AG04450 (cell line): ENCODE measurements at regions not wholly inside any gene's neighbourhood (a gene's known extent, or its start where the extent isn't known, plus 50 kb on each side); places are given as distances from the start of the nearest gene placed in this dataset.

ENCODE experiments used
- CTCF ChIA-PET: fragments of 300-600, 350-600 bp; formaldehyde crosslinking; extraction: SDS; loops from one replicate; lab custom pipeline; 2022; ENCODE audit warnings: antibody characterized with exemption, inconsistent platforms; lab: Charles Lee
- POLR2A ChIA-PET: fragments of 350-600 bp; formaldehyde crosslinking; extraction: SDS; loops from one replicate; lab custom pipeline; 2021; ENCODE audit warnings: antibody characterized with exemption, inconsistent platforms; lab: Yijun Ruan, JAX
- DNase-seq: peaks from one replicate; pipeline ENCODE4 v3.0.0-alpha.2; 2011; ENCODE audit warnings: low read depth, low spot score
- H3K27ac ChIP-seq: one replicate; pipeline ENCODE4 v1.5.1; 2012; ENCODE audit warnings: low read depth, low read length, control low read depth
- H3K27me3 ChIP-seq: one replicate; pipeline ENCODE4 v1.6.0; 2012; ENCODE audit warnings: low read length; ENCODE audit not compliant: control insufficient read depth, insufficient read depth
- H3K4me3 ChIP-seq: 2 replicates; pipeline ENCODE4 v1.5.1; 2011; ENCODE audit warnings: mild to moderate bottlenecking, low read depth, low read length, control low read depth
- H3K9me3 ChIP-seq: 2 replicates; pipeline ENCODE4 v1.5.1; 2012; ENCODE audit warnings: low read length; ENCODE audit not compliant: control insufficient read depth, insufficient read depth
- TF ChIP-seq, protein P1 (sequence below): IDR thresholded peaks from 2 replicates; pipeline ENCODE4 v1.5.1; 2011; ENCODE audit warnings: low read depth, low read length, control low read depth, inconsistent platforms

DNA sequence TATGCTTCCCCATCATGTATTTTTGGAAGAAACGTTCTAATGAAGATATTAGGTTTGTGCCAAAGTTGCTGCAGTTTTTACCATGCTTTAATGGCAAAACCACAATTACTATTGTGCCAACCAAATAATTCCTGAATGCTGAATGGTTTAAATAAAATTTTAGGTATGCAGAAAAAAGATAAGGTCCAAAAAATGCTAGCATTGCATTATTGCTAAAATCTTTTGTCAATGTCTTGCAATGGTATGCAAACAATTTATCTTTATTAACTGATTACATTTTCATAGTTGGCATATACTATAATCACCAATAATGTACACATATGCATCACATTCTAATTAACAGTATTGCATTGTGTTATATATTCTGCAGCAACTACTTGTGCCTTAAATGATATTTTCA lies 1657.4 kb upstream of the IGFBP7 start:
- ChIA-PET CTCF (no interaction called here), POLR2A (no interaction called here)
- H3K9me3 ChIP-seq, result no peaks in the 10 kb centered on the region
- no peak overlapping the region for H3K4me3 ChIP-seq
- no peak for DNase-seq
- TF ChIP-seq, protein P1, sequence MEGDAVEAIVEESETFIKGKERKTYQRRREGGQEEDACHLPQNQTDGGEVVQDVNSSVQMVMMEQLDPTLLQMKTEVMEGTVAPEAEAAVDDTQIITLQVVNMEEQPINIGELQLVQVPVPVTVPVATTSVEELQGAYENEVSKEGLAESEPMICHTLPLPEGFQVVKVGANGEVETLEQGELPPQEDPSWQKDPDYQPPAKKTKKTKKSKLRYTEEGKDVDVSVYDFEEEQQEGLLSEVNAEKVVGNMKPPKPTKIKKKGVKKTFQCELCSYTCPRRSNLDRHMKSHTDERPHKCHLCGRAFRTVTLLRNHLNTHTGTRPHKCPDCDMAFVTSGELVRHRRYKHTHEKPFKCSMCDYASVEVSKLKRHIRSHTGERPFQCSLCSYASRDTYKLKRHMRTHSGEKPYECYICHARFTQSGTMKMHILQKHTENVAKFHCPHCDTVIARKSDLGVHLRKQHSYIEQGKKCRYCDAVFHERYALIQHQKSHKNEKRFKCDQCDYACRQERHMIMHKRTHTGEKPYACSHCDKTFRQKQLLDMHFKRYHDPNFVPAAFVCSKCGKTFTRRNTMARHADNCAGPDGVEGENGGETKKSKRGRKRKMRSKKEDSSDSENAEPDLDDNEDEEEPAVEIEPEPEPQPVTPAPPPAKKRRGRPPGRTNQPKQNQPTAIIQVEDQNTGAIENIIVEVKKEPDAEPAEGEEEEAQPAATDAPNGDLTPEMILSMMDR, result no peak
- H3K27me3 ChIP-seq, result no peaks in the 10 kb centered on the region
- no peak overlapping the region for H3K27ac ChIP-seq

- H3K27ac ChIP-seq, result no peak overlapping the region
- ChIA-PET CTCF (no interaction called here), POLR2A (no interaction called here)
- no peaks in the 10 kb centered on the region for H3K27me3 ChIP-seq
- TF ChIP-seq, protein P1, result no peak
- H3K9me3 ChIP-seq, result no peaks in the 10 kb centered on the region
- DNase-seq, result no peak
- no peak overlapping the region for H3K4me3 ChIP-seq
Measured at GRCh38 chr4:58766763-58767162, 1656.6 kb upstream of the IGFBP7 start.

- Histone ChIP-seq H3K9me3 (no peaks in the 10 kb centered on the region), H3K27me3 (no peaks in the 10 kb centered on the region), H3K4me3 (no peak overlapping the region), H3K27ac (no peak overlapping the region)
- TF ChIP-seq, protein P1, result no peak
- ChIA-PET POLR2A (no interaction called here), CTCF (no interaction called here)
- DNase-seq, result no peak
Measured at GRCh38 chr4:58761563-58761962, 1651.4 kb upstream of the IGFBP7 start.

DNA sequence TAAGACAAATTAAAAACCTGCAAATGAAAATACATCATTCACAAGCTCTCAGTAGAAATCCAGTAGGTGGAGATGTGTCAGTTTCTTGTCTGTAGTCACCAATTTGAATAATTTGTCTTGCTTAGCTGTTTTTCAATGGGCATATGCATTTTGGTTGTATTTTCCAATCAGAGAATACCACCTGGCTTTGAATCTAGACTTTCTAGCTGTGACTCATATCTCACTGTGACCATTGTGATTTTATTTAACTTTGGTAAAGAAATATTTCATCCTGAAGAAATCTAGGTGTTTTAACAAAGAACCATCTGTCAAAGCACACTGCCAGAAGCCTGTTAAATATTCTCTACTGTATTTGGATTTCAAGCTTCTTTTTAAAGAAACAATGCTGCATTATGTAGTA lies 1650.6 kb upstream of the IGFBP7 start:
- H3K4me3 ChIP-seq, result no peak overlapping the region
- no peak for DNase-seq
- ChIA-PET CTCF (interaction anchor here (0.8 kb wide), 1 partner anchor 12 kb away, joined by 3 read pairs; no protein-coding TSS in a partner anchor), POLR2A (no interaction called here)
- TF ChIP-seq, protein P1, result no peak
- H3K27ac ChIP-seq, result no peak overlapping the region
- no peaks in the 10 kb centered on the region for H3K9me3 ChIP-seq
- no peaks in the 10 kb centered on the region for H3K27me3 ChIP-seq

- TF ChIP-seq, protein P1, result no peak
- Histone ChIP-seq H3K27me3 (no peaks in the 10 kb centered on the region), H3K27ac (no peak overlapping the region), H3K9me3 (no peaks in the 10 kb centered on the region), H3K4me3 (no peak overlapping the region)
- POLR2A ChIA-PET, result no interaction called here
- DNase-seq, result no peak
- CTCF ChIA-PET, result interaction anchor here (0.8 kb wide), 1 partner anchor 13 kb away, joined by 3 read pairs; no protein-coding TSS in a partner anchor
Measured at GRCh38 chr4:58760100-58760499, 1649.9 kb upstream of the IGFBP7 start.
